DND-41 (cell line): ENCODE measurements at regions not wholly inside any gene's neighbourhood (a gene's known extent, or its start where the extent isn't known, plus 50 kb on each side); places are given as distances from the start of the nearest gene placed in this dataset.

Source experiments
- CTCF ChIP-seq: IDR thresholded peaks from 2 replicates; pipeline ENCODE4 v1.5.1; 2012; ENCODE audit warnings: borderline replicate concordance, low read length, moderate library complexity, mild to moderate bottlenecking; ENCODE audit not compliant: poor library complexity, severe bottlenecking; ENCODE audit errors: extremely low read depth
- EZH2 ChIP-seq: IDR thresholded peaks from 3 replicates; pipeline ENCODE4 v1.6.1; 2012; ENCODE audit warnings: borderline replicate concordance, low read depth, mild to moderate bottlenecking, moderate library complexity, low read length, inconsistent platforms; ENCODE audit not compliant: severe bottlenecking

GRCh38 chr6:48883116-48883515, 579.9 kb downstream of the MMUT start:
- TF ChIP-seq EZH2, result no peak
- TF ChIP-seq CTCF, result no peak
